ENCODE measurements at regions not wholly inside any gene's neighbourhood (a gene's known extent, or its start where the extent isn't known, plus 50 kb on each side); places are given as distances from the start of the nearest gene placed in this dataset.
"Not testable (repeated sequence)": the region's sequence is repeated elsewhere in the genome, so short reads cannot be mapped to it uniquely, and the experiment has no call there.

GRCh38 chr4:72887152-72887551 is 182.4 kb downstream of the COX18 start:
- ChIA-PET CTCF (interaction anchor here (1.0 kb wide), 1 partner anchor 585 kb away, joined by 4 read pairs; no protein-coding TSS in a partner anchor), POLR2A (no interaction called here)
- no peak overlapping the region for H3K4me3 ChIP-seq (ENCODE audit: low read depth, low read length)
- no peak for DNase-seq (ENCODE audit: low read depth, low spot score)
- no peak for TF ChIP-seq CTCF (IDR thresholded peaks at IDR 0.05; ENCODE audit: insufficient read depth, low read length, missing control alignments)

DNA sequence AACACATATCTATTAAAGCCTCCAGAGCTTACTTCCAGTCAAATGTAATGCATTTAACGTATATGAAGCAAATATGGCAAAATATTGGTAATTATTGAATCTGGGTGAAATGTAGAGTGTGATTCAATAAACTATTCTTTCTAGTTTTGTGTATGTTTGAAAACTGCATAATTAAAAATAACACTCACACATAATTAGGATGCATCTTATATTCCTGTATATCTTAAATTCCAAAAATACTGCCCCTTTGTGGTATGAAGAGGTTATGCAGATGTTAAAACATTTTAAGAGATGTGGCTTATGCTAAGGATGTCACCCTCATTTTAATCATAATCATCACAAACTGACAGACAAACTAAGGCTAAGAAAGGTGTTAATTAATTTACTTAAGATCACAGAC is 182.9 kb downstream of the COX18 start:
- ChIA-PET POLR2A (no interaction called here), CTCF (interaction anchor here (1.0 kb wide), 1 partner anchor 584 kb away, joined by 4 read pairs; no protein-coding TSS in a partner anchor)
- no peak for DNase-seq (ENCODE audit: low read depth, low spot score)
- no peak for TF ChIP-seq CTCF (IDR thresholded peaks at IDR 0.05; ENCODE audit: insufficient read depth, low read length, missing control alignments)
- no peak overlapping the region for H3K4me3 ChIP-seq (ENCODE audit: low read depth, low read length)

GRCh38 chr4:72884225-72884624 is 185.3 kb downstream of the COX18 start:
- H3K4me3 ChIP-seq (ENCODE audit: low read depth, low read length); CTCF ChIA-PET; DNase-seq (ENCODE audit: low read depth, low spot score); POLR2A ChIA-PET: not testable (repeated sequence)

DNA sequence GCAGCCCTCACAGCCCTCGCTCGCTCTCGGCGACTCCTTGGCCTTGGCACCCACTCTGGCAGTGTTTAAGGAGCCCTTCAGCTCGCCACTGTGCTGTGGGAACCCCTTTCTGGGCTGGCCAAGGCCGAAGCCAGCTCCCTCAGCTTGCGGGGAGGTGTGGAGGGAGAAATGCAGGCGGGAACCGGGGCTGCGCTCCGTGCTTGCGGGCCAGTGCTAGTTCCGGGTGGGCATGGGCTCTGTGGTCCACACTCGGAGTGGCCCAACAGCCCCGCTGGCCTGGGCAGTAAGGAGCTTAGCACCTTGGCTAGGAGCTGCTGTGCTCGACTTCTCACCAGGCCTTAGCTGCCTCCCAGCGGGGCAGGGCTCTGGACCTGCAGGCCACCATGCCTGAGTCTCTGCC is 192.6 kb downstream of the COX18 start:
- ChIA-PET CTCF (no interaction called here), POLR2A (no interaction called here)
- TF ChIP-seq CTCF (IDR thresholded peaks at IDR 0.05; ENCODE audit: insufficient read depth, low read length, missing control alignments), result no peak
- H3K4me3 ChIP-seq (ENCODE audit: low read depth, low read length), result no peak overlapping the region
- no peak for DNase-seq (ENCODE audit: low read depth, low spot score)

DNA sequence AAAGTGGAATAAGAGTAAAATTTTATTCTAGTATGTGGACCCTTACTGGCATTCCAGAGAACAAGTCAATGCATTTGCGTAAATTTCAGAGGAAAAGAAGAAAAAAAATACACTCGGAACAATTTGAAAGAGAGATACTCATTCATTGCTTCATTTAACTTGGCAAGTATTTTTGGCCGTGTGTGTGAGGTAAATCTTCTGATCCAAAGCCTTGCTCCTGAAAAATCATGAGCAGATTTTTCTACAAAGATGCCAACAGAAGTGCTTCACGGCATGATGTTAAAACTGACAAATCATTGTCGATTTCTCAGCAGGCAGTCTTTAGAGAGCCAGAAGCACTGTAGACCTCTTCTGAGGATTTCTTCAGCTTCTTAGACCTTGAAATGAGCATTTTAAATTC is 194.0 kb downstream of the COX18 start:
- no peak overlapping the region for H3K4me3 ChIP-seq (ENCODE audit: low read depth, low read length)
- DNase-seq (ENCODE audit: low read depth, low spot score), result no peak
- POLR2A ChIA-PET, result no interaction called here
- CTCF ChIA-PET, result no interaction called here
- TF ChIP-seq CTCF (IDR thresholded peaks at IDR 0.05; ENCODE audit: insufficient read depth, low read length, missing control alignments), result no peak

DNA sequence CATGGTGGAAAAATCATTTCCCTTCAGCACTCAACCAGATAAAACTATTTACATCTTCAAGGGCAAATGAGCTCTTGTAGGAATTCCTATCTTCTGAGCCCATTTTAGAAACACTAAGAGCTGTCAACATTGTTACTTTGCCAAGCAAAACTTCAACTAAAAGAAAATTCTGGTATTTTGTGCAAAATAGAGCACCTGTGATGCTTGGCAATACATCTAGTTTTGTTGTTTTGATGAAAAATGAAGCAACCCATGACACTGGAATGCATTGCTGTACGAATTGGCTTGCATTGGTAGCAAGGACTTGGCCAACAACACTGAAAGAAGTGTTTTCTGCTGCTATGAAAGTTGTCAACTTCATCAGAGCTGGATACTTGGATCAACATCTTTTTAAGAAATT is 194.4 kb downstream of the COX18 start:
- ChIA-PET POLR2A (no interaction called here), CTCF (no interaction called here)
- no peak for DNase-seq (ENCODE audit: low read depth, low spot score)
- no peak overlapping the region for H3K4me3 ChIP-seq (ENCODE audit: low read depth, low read length)
- TF ChIP-seq CTCF (IDR thresholded peaks at IDR 0.05; ENCODE audit: insufficient read depth, low read length, missing control alignments), result no peak

DNA sequence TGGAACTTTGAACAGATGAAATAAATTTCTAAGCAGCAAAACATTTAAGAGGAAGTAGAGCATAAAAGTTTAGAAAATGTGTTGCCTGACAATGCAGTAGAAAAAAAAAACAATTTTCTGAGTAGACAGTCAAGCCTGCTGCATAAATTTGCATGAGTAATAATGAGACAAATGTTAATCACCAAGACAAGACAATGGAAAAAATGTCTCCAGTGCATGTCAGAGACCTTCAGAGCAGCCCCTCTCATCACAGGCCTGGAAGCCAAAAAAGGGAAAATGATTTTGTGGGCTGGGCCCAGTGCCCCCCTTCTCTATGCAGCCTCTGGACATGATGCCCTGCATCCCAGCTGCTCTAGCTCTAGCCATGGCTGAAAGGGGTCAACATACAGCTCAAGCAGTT is 204.6 kb downstream of the COX18 start:
- CTCF ChIA-PET, result no interaction called here
- TF ChIP-seq CTCF (IDR thresholded peaks at IDR 0.05; ENCODE audit: insufficient read depth, low read length, missing control alignments), result no peak
- no peak for DNase-seq (ENCODE audit: low read depth, low spot score)
- no peak overlapping the region for H3K4me3 ChIP-seq (ENCODE audit: low read depth, low read length)
- POLR2A ChIA-PET, result no interaction called here

GRCh38 chr4:72864277-72864676 is 205.2 kb downstream of the COX18 start:
- H3K4me3 ChIP-seq (ENCODE audit: low read depth, low read length); POLR2A ChIA-PET; CTCF ChIA-PET; DNase-seq (ENCODE audit: low read depth, low spot score): not testable (repeated sequence)

Data from AG04449 (cell line).